GM19025 (cell line): ENCODE measurements at regions not wholly inside any gene's neighbourhood (a gene's known extent, or its start where the extent isn't known, plus 50 kb on each side); places are given as distances from the start of the nearest gene placed in this dataset.
"Not testable (repeated sequence)": the region's sequence is repeated elsewhere in the genome, so short reads cannot be mapped to it uniquely, and the experiment has no call there.

Experiments
- ATAC-seq: cut with Tn5 transposase; IDR thresholded peaks from one replicate; pipeline ENCODE4 v1.9.1; 2021; ENCODE audit warnings: mild to moderate bottlenecking, low read depth, moderate library complexity; ENCODE audit not compliant: unreplicated experiment

- no peak for ATAC-seq
Observed at GRCh38 chr11:12585861-12586260, 88.4 kb upstream of the TEAD1 start.

- no peak for ATAC-seq
Observed at GRCh38 chr11:12587333-12587991, 86.8 kb upstream of the TEAD1 start.

- ATAC-seq, result no peak
Observed at GRCh38 chr11:12591706-12592105, 82.5 kb upstream of the TEAD1 start.

DNA sequence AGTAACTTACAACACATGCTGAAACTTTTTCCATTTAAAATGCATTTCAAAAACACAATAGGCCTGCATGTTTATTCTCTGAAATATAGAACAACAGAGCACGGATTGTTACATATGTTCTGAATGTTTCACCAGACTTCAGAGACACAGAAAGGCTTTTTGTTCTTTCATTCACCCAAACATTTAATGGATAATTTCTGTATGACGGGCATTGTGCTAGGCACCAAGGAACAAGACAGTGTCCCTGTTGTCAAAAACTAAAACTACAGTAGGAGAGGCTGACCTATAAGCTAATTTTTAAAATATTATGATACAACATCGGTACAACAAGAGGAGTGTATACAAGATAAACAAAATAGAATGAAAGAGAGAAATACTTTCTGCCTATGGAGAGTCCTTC, 81.9 kb upstream of the TEAD1 start:
- ATAC-seq, result no peak

- not testable (repeated sequence) for ATAC-seq
Observed at GRCh38 chr11:12595089-12595847, 79.0 kb upstream of the TEAD1 start.

DNA sequence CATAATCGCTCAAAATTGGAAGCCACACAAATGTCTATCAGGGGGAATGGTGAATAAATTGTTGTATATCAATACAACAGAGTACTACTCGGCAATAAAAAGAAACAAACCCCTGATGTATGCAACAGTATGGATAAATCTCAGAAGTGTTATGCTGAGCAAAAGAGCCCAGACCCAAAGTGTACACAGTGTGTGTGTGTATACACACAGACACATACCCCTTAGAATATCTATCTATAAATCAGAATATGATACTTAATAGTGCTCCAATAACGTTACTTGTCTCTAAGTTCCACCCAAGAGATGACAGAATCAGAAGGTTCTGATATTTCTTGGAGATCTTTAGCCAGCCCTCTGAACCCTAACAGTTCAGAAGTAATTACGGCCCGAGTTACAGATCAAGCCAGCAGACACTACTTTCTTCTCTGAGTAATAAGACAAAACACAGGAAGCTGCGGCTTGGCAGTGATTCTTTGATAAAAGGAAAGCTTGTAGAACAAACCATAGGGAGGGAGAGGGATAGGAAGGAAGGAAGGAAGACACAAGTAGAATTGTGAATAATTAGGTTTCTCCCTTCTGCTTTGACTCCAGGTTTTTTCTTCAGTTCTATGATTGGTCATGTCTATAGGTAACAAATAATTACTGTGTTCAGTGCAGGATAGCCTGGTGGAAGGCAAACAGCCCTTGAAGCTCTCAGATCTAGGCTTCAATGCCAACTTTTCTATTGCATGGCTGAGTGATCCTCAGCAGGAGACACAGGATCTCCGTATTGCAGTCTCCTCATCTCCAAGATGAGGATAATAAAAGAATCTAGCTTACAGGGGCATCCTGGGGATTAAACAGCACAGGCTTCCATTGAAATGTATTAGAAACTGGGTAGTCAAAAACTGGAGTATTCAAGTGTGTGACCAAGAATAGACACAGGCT, 75.6 kb upstream of the TEAD1 start:
- no peak for ATAC-seq

DNA sequence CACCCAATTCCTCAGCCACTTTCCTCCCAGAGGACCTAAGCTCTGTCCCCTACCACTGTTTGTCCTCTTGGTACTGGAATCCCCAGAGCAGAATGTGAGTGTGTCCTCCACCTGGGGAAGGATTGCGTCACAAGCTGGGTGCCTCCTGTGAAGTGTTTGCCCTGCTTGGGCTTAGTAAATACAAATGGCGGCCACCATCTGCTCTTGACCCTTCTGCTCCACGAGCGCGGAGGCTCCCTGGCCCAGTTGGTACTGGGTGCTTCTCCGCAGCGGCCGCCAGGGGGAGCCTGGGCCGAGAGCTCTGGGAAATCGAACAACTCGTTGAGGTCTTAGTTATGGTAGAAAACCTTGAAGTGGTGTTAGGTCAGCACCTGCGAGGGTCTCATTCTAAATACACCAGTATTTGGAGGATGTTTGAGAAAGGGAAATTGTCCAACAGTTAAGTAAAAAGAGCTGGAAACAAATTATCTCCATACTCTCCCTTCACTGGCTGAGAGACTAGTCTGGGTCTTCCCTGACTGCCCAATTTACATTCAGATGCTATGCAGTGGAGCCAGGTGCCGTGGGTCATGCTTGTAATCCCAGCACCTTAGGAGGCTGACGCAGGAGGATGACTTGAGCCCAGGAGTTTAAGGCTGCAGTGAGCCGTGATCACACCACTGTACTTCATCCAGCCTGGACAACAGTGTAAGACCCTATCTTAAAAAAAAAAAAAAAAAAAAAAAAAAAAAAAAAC, 74.6 kb upstream of the TEAD1 start:
- peak; percentile 67 for ATAC-seq

GRCh38 chr11:12600829-12601228, 73.4 kb upstream of the TEAD1 start:
- no peak for ATAC-seq

- ATAC-seq, result no peak
Observed at GRCh38 chr11:12602421-12602820, 71.8 kb upstream of the TEAD1 start.

DNA sequence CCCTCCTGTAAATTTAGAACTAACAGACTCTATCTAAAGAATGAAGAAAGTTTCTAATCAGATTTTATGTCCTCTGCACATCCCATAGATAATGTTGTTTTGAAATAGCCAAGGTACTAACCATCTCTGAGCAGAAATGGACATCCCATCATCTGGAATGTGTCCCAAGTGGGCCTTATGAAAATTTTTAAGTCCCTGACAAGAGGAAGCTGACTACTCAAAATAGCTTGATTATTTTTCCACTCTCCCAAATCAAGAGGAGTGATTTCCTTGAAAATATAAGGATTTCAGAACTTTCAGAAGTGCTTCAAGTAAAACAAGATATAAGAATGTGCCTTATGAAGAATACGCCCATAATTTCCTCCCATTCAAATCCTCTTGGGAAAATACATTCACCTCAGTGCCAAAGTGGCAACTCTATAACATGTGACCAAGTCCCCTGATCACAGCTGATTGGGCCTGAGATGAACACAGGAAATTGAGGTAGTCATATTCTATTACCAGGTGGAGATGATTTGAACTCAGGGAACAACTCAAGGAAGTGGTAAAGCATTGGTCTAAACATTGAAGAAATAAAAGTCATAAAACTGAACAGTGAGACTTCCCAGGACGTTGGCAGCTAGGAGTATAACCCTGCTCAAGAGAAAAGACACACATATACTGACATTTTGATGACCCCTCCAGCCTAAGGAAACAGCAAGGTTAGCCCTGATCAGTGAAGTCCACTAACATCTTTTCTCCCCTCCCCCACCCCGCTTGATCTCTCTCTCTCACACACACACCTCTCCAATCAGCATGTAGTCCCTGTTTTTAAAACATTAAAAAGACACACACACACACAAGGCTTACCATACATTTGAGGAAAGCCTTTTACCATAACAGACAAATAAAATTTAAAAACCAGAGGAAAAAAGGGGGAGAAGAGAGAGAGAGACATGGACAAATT, 70.8 kb upstream of the TEAD1 start:
- ATAC-seq, result no peak

GRCh38 chr11:12604557-12605153, 69.6 kb upstream of the TEAD1 start:
- ATAC-seq, result no peak

DNA sequence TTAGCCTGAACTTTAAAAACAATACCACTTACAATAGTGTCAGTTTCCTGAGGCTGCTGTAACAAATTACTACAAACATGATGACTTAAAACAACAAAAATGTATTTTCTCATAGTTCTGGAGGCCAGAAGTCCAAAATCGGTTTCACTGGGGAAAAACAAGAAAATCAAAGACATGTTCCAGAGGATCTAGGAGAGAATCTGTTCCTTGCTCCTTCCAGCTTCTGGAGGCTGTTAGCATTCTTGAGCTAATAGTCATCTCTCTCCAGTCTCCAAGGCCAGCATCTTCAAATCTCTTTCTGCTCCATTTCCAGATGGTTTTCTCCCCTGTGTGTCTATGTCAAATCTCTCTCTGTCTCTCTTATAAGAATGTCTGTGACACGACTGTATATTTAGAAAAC, 67.6 kb upstream of the TEAD1 start:
- ATAC-seq, result no peak

- not testable (repeated sequence) for ATAC-seq
Observed at GRCh38 chr11:12608678-12609077, 65.5 kb upstream of the TEAD1 start.

- ATAC-seq, result no peak
Observed at GRCh38 chr11:12611352-12611751, 62.9 kb upstream of the TEAD1 start.

- ATAC-seq, result no peak
Observed at GRCh38 chr11:12617632-12618031, 56.6 kb upstream of the TEAD1 start.

- no peak for ATAC-seq
Observed at GRCh38 chr11:12618743-12619540, 55.3 kb upstream of the TEAD1 start.

GRCh38 chr11:12623869-12624268, 50.4 kb upstream of the TEAD1 start:
- ATAC-seq, result no peak
